H1 (cell line): ENCODE measurements at regions not wholly inside any gene's neighbourhood (a gene's known extent, or its start where the extent isn't known, plus 50 kb on each side); places are given as distances from the start of the nearest gene placed in this dataset.

Experiments
- ATF2 ChIP-seq: IDR thresholded peaks from 2 replicates; pipeline ENCODE4 v1.6.1; 2012; ENCODE audit warnings: low read length, inconsistent platforms
- CHD2 ChIP-seq: IDR thresholded peaks from 2 replicates; pipeline ENCODE4 v1.6.1; 2012; ENCODE audit warnings: low read length, improper control_type of control experiment
- KDM5A ChIP-seq: fragments of 200-600 bp; IDR thresholded peaks from 2 replicates; pipeline ENCODE4 v1.7.1; 2012; ENCODE audit warnings: mild to moderate bottlenecking, low read length, inconsistent platforms, mixed read lengths
- RXRA ChIP-seq: IDR thresholded peaks from 2 replicates; pipeline ENCODE4 v1.6.1; 2011; ENCODE audit warnings: low read depth, mild to moderate bottlenecking, low read length, moderate library complexity; ENCODE audit not compliant: insufficient read depth
- SIX5 ChIP-seq: IDR thresholded peaks from 2 replicates; pipeline ENCODE4 v1.6.1; 2011; ENCODE audit warnings: mild to moderate bottlenecking, low read depth, low read length

- no peak for TF ChIP-seq SIX5
- TF ChIP-seq ATF2: no peak
- no peak for TF ChIP-seq KDM5A
- no peak for TF ChIP-seq CHD2
- TF ChIP-seq RXRA: no peak
Measured at GRCh38 chr12:88716240-88716639, 136.0 kb upstream of the KITLG start (continued).
